ENCODE measurements at regions not wholly inside any gene's neighbourhood (a gene's known extent, or its start where the extent isn't known, plus 50 kb on each side); places are given as distances from the start of the nearest gene placed in this dataset.

- no peak for TF ChIP-seq CTCF (conservative IDR thresholded peaks at IDR 0.05; ENCODE audit: low read length)
- TF ChIP-seq EZH2phosphoT487 (IDR thresholded peaks at IDR 0.05; ENCODE audit: borderline replicate concordance): no peak
Observed at GRCh38 chr2:111715987-111716904, 167.7 kb downstream of the ANAPC1 start.
